GM12878 (cell line): ENCODE measurements at regions not wholly inside any gene's neighbourhood (a gene's known extent, or its start where the extent isn't known, plus 50 kb on each side); places are given as distances from the start of the nearest gene placed in this dataset.

Experiments used
- ATAC-seq: fragments of 200-7000 bp; cut with Tn5 transposase; 3 replicates; pipeline ENCODE4 v1.9.1; 2020; ENCODE audit warnings: mild to moderate bottlenecking, moderate library complexity
- BruUV-seq: library from RNA; stranded (reverse); fragments of 400-500 nt; replicated peaks from 2 replicates; lab custom pipeline; 2021; lab: Mats Ljungman, UMichigan
- CTCF ChIA-PET: fragments of 300-600 bp; sonication (Branson Sonifier 250); formaldehyde crosslinking; extraction: SDS; loops from one replicate; lab custom pipeline; 2021; ENCODE audit warnings: inconsistent platforms; lab: Yijun Ruan, JAX
- POLR2A ChIA-PET: fragments of 350-600 bp; formaldehyde crosslinking; extraction: SDS; loops from one replicate; lab custom pipeline; 2021; ENCODE audit warnings: inconsistent platforms; lab: Charles Lee
- RAD21 ChIA-PET: fragments of 300-600 bp; sonication (Branson Sonifier 250); formaldehyde crosslinking; loops from one replicate; lab custom pipeline; 2023; ENCODE audit warnings: antibody characterized with exemption; ENCODE audit not compliant: unreplicated experiment; lab: Charles Lee
- SMC1A ChIA-PET: fragments of 300-600 bp; sonication (Branson Sonifier 250); formaldehyde crosslinking; loops from one replicate; lab custom pipeline; 2023; ENCODE audit not compliant: unreplicated experiment, uncharacterized antibody; lab: Charles Lee
- DNase-seq: peaks from one replicate; pipeline ENCODE4 v3.0.0-alpha.2; 2011; ENCODE audit warnings: low read depth, low spot score
- FAIRE-seq: peaks from 3 replicates; lab custom pipeline; 2011; peaks lifted over from hg19 to GRCh38; lab: Jason Lieb, UNC
- H2AFZ ChIP-seq: 2 replicates; pipeline ENCODE4 v1.6.0; 2011; ENCODE audit warnings: low read depth, low read length, control low read depth; ENCODE audit not compliant: control insufficient read depth
- H3K27ac ChIP-seq: 2 replicates; pipeline ENCODE4 v1.5.1; 2011; ENCODE audit warnings: control low read depth; ENCODE audit not compliant: control insufficient read depth, insufficient read depth
- H3K27me3 ChIP-seq, 2 experiments: replicated peaks in 1 of 2; 2 replicates each; pipeline versions ENCODE4 v1.6.0 to v1.6.1; 2011; ENCODE audit warnings: low read length in 1 of 2; ENCODE audit not compliant: control insufficient read depth in 2 of 2, insufficient read depth in 2 of 2
- H3K36me3 ChIP-seq, 2 experiments: 2 replicates each; pipeline ENCODE4 v1.5.1; 2011; ENCODE audit warnings: low read length in 1 of 2; ENCODE audit not compliant: control insufficient read depth in 2 of 2, insufficient read depth in 2 of 2
- H3K4me1 ChIP-seq: 2 replicates; pipeline ENCODE4 v1.6.1; 2011; ENCODE audit warnings: mild to moderate bottlenecking, low read length, moderate library complexity, mixed read lengths; ENCODE audit not compliant: control insufficient read depth, insufficient read depth
- H3K4me2 ChIP-seq: 2 replicates; pipeline ENCODE4 v1.6.0; 2011; ENCODE audit warnings: control low read depth; ENCODE audit not compliant: control insufficient read depth, insufficient read depth
- H3K4me3 ChIP-seq: fragments of 200-600 bp; sonication (generic); 2 replicates; pipeline ENCODE4 v1.5.1; 2016
- H3K79me2 ChIP-seq: 2 replicates; pipeline ENCODE4 v1.6.0; 2011; ENCODE audit warnings: low read length; ENCODE audit not compliant: control insufficient read depth, insufficient read depth
- H3K9ac ChIP-seq: 2 replicates; pipeline ENCODE4 v1.8.0; 2011; ENCODE audit warnings: low read length, control low read depth, mixed read lengths; ENCODE audit not compliant: control insufficient read depth, insufficient read depth
- H3K9me3 ChIP-seq: replicated peaks from 3 replicates; pipeline ENCODE4 v1.5.1; 2011; ENCODE audit warnings: mild to moderate bottlenecking, low read length; ENCODE audit not compliant: control insufficient read depth, insufficient read depth
- H4K20me1 ChIP-seq: 2 replicates; pipeline ENCODE4 v1.6.0; 2011; ENCODE audit not compliant: control insufficient read depth, insufficient read depth
- BCL11A ChIP-seq: IDR thresholded peaks from 2 replicates; pipeline ENCODE4 v1.6.1; 2011; ENCODE audit warnings: low read depth, low read length
- KLF5 ChIP-seq: fragments of 450-650 bp; IDR thresholded peaks from 2 replicates; pipeline ENCODE4 v1.6.1; 2014; ENCODE audit warnings: mild to moderate bottlenecking; ENCODE audit not compliant: partially characterized antibody
- NFXL1 ChIP-seq: fragments of 450-650 bp; IDR thresholded peaks from 2 replicates; pipeline ENCODE4 v1.6.1; 2017; ENCODE audit warnings: antibody characterized with exemption, mild to moderate bottlenecking, borderline replicate concordance
- POLR2A ChIP-seq: IDR thresholded peaks from 2 replicates; pipeline ENCODE4 v1.6.1; 2011; ENCODE audit warnings: low read depth, mild to moderate bottlenecking, low read length
- RFX5 ChIP-seq: IDR thresholded peaks from 2 replicates; pipeline ENCODE4 v1.6.1; 2011; ENCODE audit warnings: low read depth, low read length, improper control_type of control experiment
- TAF1 ChIP-seq: IDR thresholded peaks from 2 replicates; pipeline ENCODE4 v1.6.1; 2011; ENCODE audit warnings: mild to moderate bottlenecking, low read depth, low read length, borderline replicate concordance
- ZBTB4 ChIP-seq: fragments of 450-650 bp; formaldehyde crosslinking; IDR thresholded peaks from 2 replicates; pipeline ENCODE4 v1.4.0; 2022; ENCODE audit warnings: mild to moderate bottlenecking, moderate library complexity
- WGBS: methylation state at CpG from one replicate; pipeline ENCODE4 v1.1.6; 2016; ENCODE audit warnings: low lambda C conversion rate; ENCODE audit not compliant: insufficient replicate concordance, insufficient coverage; ENCODE audit errors: missing lambda C conversion rate; 5-methylcytosine and 5-hydroxymethylcytosine counted together
- in situ Hi-C: fragments of 300-500 bp; cut with MboI; formaldehyde crosslinking; loops from 9 replicates; pipeline ENCODE4 v1.14.3; 2018; ENCODE audit warnings: mixed read lengths
- intact Hi-C: fragments of 100-400 bp; cut with micrococcal nuclease; formaldehyde crosslinking; loops from one replicate; pipeline ENCODE4 v1.14.2; 2022; ENCODE audit not compliant: unreplicated experiment

- Histone ChIP-seq H3K36me3 (no peaks in the 10 kb centered on the region), H3K27me3 (no peaks in the 10 kb centered on the region), H3K4me1 (no peaks in the 10 kb centered on the region), H4K20me1 (no peaks in the 10 kb centered on the region), H3K79me2 (no peaks in the 10 kb centered on the region), H3K9ac (no peak overlapping the region), H2AFZ (no peak overlapping the region), H3K27ac (no peak overlapping the region), H3K4me3 (no peak overlapping the region)
- ChIA-PET SMC1A (interaction anchor here (0.7 to 1.1 kb wide), 3 partner anchors 18 to 208 kb away, joined by 3 to 5 read pairs (median 4); no protein-coding TSS in a partner anchor), CTCF (interaction anchor here (0.8 kb wide), 1 partner anchor 9 kb away, joined by 3 read pairs; no protein-coding TSS in a partner anchor)
- no TSS peak for BruUV-seq
- FAIRE-seq: no peak
- WGBS: 43% methylated on average over 4 of the region's 4 CpGs
- in situ Hi-C loops: no loop called here
- no peak for DNase-seq
- TF ChIP-seq POLR2A: no peak
- TF ChIP-seq NFXL1: no peak
- no peak for TF ChIP-seq RFX5
- no peak for TF ChIP-seq BCL11A
- no peak for TF ChIP-seq TAF1
- TF ChIP-seq ZBTB4: no peak
- no peak for TF ChIP-seq KLF5
- TF ChIP-seq, all 136 proteins: peak for 0
- ChIA-PET RAD21 (no interaction called here), POLR2A (no interaction called here)
- no peak overlapping the region for H3K4me2 ChIP-seq
- intact Hi-C loops: no loop called here
- H3K9me3 ChIP-seq: no peaks in the 10 kb centered on the region
- no peak for ATAC-seq
These were observed 341.2 kb downstream of the SNAPC1 start for GRCh38 chr14:62103464-62103863.
